ENCODE measurements at regions not wholly inside any gene's neighbourhood (a gene's known extent, or its start where the extent isn't known, plus 50 kb on each side); places are given as distances from the start of the nearest gene placed in this dataset.

GRCh38 chr7:138309186-138309585 lies 150.9 kb upstream of the TRIM24 start:
- H3K27me3 ChIP-seq (replicated peaks in 1 of 2; ENCODE audit: control insufficient read depth in 2 of 2, insufficient read depth in 2 of 2, low read length in 1 of 2): no peaks in the 10 kb centered on the region
- 0% methylated on average over 2 of the region's 2 CpGs for WGBS (ENCODE audit: insufficient coverage, insufficient replicate concordance, low lambda C conversion rate, missing lambda C conversion rate)
- H3K4me3 ChIP-seq: no peak overlapping the region
- H3K79me2 ChIP-seq (ENCODE audit: control insufficient read depth, insufficient read depth, low read length): no peaks in the 10 kb centered on the region
- RAD21 ChIA-PET (ENCODE audit: unreplicated experiment): no interaction called here
- H2AFZ ChIP-seq (ENCODE audit: control insufficient read depth, low read depth, low read length): no peak overlapping the region
- H3K9ac ChIP-seq (ENCODE audit: control insufficient read depth, insufficient read depth, low read length): no peak overlapping the region
- SMC1A ChIA-PET (ENCODE audit: uncharacterized antibody, unreplicated experiment): no interaction called here
- intact Hi-C loops (cut with micrococcal nuclease; ENCODE audit: unreplicated experiment): no loop called here
- H4K20me1 ChIP-seq (ENCODE audit: control insufficient read depth, insufficient read depth): no peaks in the 10 kb centered on the region
- H3K4me1 ChIP-seq (ENCODE audit: control insufficient read depth, insufficient read depth, low read length): no peaks in the 10 kb centered on the region
- H3K4me2 ChIP-seq (ENCODE audit: control insufficient read depth, insufficient read depth): no peak overlapping the region
- no peaks in the 10 kb centered on the region for H3K36me3 ChIP-seq (ENCODE audit: control insufficient read depth in 2 of 2, insufficient read depth in 2 of 2, low read length in 1 of 2)
- POLR2A ChIA-PET: no interaction called here
- FAIRE-seq (no peak), DNase-seq (ENCODE audit: low read depth, low spot score) (no peak), ATAC-seq (no peak)
- in situ Hi-C loops (cut with MboI): no loop called here
- no TSS peak for BruUV-seq (replicated peaks)
- no peak overlapping the region for H3K27ac ChIP-seq (ENCODE audit: control insufficient read depth, insufficient read depth)
- CTCF ChIA-PET: interaction anchor here (0.6 kb wide), 1 partner anchor 17 kb away, joined by 4 read pairs; no protein-coding TSS in a partner anchor
- TF ChIP-seq MYC (IDR thresholded peaks at IDR 0.05; ENCODE audit: insufficient read depth, insufficient read length, insufficient replicate concordance, low read length, severe bottlenecking): no peak
- no peaks in the 10 kb centered on the region for H3K9me3 ChIP-seq (replicated peaks; ENCODE audit: control insufficient read depth, insufficient read depth, low read length)

GRCh38 chr7:138313829-138314178 lies 146.3 kb upstream of the TRIM24 start:
- H3K9ac ChIP-seq (ENCODE audit: control insufficient read depth, insufficient read depth, low read length): no peak overlapping the region
- no peak overlapping the region for H3K4me2 ChIP-seq (ENCODE audit: control insufficient read depth, insufficient read depth)
- TF ChIP-seq MTA2 (IDR thresholded peaks at IDR 0.05; ENCODE audit: low read depth) (no peak), CBX3 (IDR thresholded peaks at IDR 0.05; ENCODE audit: borderline replicate concordance, low read depth) (no peak), SIN3A (IDR thresholded peaks at IDR 0.05; ENCODE audit: low read depth, low read length) (no peak), TBL1XR1 (IDR thresholded peaks at IDR 0.05; ENCODE audit: low read depth, low read length) (no peak), CBFB (IDR thresholded peaks at IDR 0.05; ENCODE audit: low read depth) (no peak), EZH2 (IDR thresholded peaks at IDR 0.05; ENCODE audit: borderline replicate concordance, control insufficient read depth, low read depth, low read length) (no peak)
- ChIA-PET CTCF (no interaction called here), POLR2A (interaction anchor here (0.6 to 0.7 kb wide), 2 partner anchors 291 to 559 kb away, joined by 3 read pairs; no protein-coding TSS in a partner anchor), RAD21 (ENCODE audit: unreplicated experiment) (interaction anchor here (1.0 to 1.9 kb wide), 2 partner anchors 33 to 425 kb away, joined by 4 to 5 read pairs; no protein-coding TSS in a partner anchor), SMC1A (ENCODE audit: uncharacterized antibody, unreplicated experiment) (interaction anchor here (1.2 to 1.7 kb wide), 4 partner anchors 16 to 152 kb away, joined by 3 to 4 read pairs (median 4); no protein-coding TSS in a partner anchor)
- ATAC-seq: no peak
- H3K4me3 ChIP-seq: no peak overlapping the region
- no peak for DNase-seq (ENCODE audit: low read depth, low spot score)
- H3K79me2 ChIP-seq (ENCODE audit: control insufficient read depth, insufficient read depth, low read length): no peaks in the 10 kb centered on the region
- no peak for FAIRE-seq
- H3K27me3 ChIP-seq (replicated peaks in 1 of 2; ENCODE audit: control insufficient read depth in 2 of 2, insufficient read depth in 2 of 2, low read length in 1 of 2): no peaks in the 10 kb centered on the region
- H3K9me3 ChIP-seq (replicated peaks; ENCODE audit: control insufficient read depth, insufficient read depth, low read length): no peaks in the 10 kb centered on the region
- in situ Hi-C loops (cut with MboI) (no loop called here), intact Hi-C loops (cut with micrococcal nuclease; ENCODE audit: unreplicated experiment) (no loop called here)
- H2AFZ ChIP-seq (ENCODE audit: control insufficient read depth, low read depth, low read length): peak overlapping the region; percentile 34; the same call in 1 of the 2 replicates
- no TSS peak for BruUV-seq (replicated peaks)
- no peaks in the 10 kb centered on the region for H3K4me1 ChIP-seq (ENCODE audit: control insufficient read depth, insufficient read depth, low read length)
- 31% methylated on average over 2 of the region's 2 CpGs for WGBS (ENCODE audit: insufficient coverage, insufficient replicate concordance, low lambda C conversion rate, missing lambda C conversion rate)
- no peaks in the 10 kb centered on the region for H3K36me3 ChIP-seq (ENCODE audit: control insufficient read depth in 2 of 2, insufficient read depth in 2 of 2, low read length in 1 of 2)
- no peaks in the 10 kb centered on the region for H4K20me1 ChIP-seq (ENCODE audit: control insufficient read depth, insufficient read depth)
- H3K27ac ChIP-seq (ENCODE audit: control insufficient read depth, insufficient read depth): no peak overlapping the region
